Small intestine (tissue), 7 donors: ENCODE measurements at regions not wholly inside any gene's neighbourhood (a gene's known extent, or its start where the extent isn't known, plus 50 kb on each side); places are given as distances from the start of the nearest gene placed in this dataset.
"Not testable (repeated sequence)": the region's sequence is repeated elsewhere in the genome, so short reads cannot be mapped to it uniquely, and the experiment has no call there.

Experiments
- DNase-seq, 2 donors: peaks; one replicate each; pipeline versions ENCODE4 v3.0.0 to v3.0.0-alpha.2; 2013
- FAIRE-seq: peaks from 2 replicates; lab custom pipeline; 2012; peaks lifted over from hg19 to GRCh38; lab: Jason Lieb, UNC
- H3K27ac ChIP-seq, 3 donors: one replicate each; pipeline ENCODE4 v1.5.1; 2013; ENCODE audit warnings: low read length in 2 of 3, mild to moderate bottlenecking in 2 of 3, control low read depth in 1 of 3, inconsistent platforms in 1 of 3, low read depth in 1 of 3, moderate library complexity in 1 of 3
- H3K27me3 ChIP-seq, 3 donors: one replicate each; pipeline ENCODE4 v1.6.1; 2013; ENCODE audit warnings: low read length in 3 of 3, inconsistent platforms in 1 of 3; ENCODE audit not compliant: control insufficient read depth in 3 of 3, insufficient read depth in 3 of 3
- H3K36me3 ChIP-seq, 3 donors: one replicate each; pipeline ENCODE4 v1.6.1; 2013; ENCODE audit warnings: low read length in 3 of 3, inconsistent platforms in 1 of 3, low read depth in 1 of 3, mild to moderate bottlenecking in 1 of 3, moderate library complexity in 1 of 3; ENCODE audit not compliant: control insufficient read depth in 3 of 3, insufficient read depth in 2 of 3
- H3K4me1 ChIP-seq, 3 donors: one replicate each; pipeline ENCODE4 v1.6.1; 2013; ENCODE audit warnings: low read length in 2 of 3, inconsistent platforms in 1 of 3, low read depth in 1 of 3, mild to moderate bottlenecking in 1 of 3, moderate library complexity in 1 of 3; ENCODE audit not compliant: control insufficient read depth in 3 of 3, insufficient read depth in 2 of 3
- H3K4me3 ChIP-seq, 3 donors: one replicate each; pipeline ENCODE4 v1.5.1; 2013; ENCODE audit warnings: low read length in 3 of 3, control low read depth in 1 of 3, inconsistent platforms in 1 of 3, low read depth in 1 of 3, mild to moderate bottlenecking in 1 of 3, moderate library complexity in 1 of 3
- H3K9me3 ChIP-seq, 2 donors: one replicate each; pipeline ENCODE4 v1.6.1; 2013; ENCODE audit warnings: low read depth in 1 of 2, low read length in 1 of 2; ENCODE audit not compliant: control insufficient read depth in 2 of 2, insufficient read depth in 1 of 2
- WGBS, 3 donors: extraction: QIAGEN DNeasy Blood & Tissue Kit; methylation state at CpG; one replicate each; pipeline ENCODE4 v1.1.7; 2013; 5-methylcytosine and 5-hydroxymethylcytosine counted together
- donor health status: healthy with polysubstance abuse.
- donor health status: control.
- donor health status: control.
- donor health status: Bipolar disorder and iron deficiency.
- donor health status: healthy.

DNA sequence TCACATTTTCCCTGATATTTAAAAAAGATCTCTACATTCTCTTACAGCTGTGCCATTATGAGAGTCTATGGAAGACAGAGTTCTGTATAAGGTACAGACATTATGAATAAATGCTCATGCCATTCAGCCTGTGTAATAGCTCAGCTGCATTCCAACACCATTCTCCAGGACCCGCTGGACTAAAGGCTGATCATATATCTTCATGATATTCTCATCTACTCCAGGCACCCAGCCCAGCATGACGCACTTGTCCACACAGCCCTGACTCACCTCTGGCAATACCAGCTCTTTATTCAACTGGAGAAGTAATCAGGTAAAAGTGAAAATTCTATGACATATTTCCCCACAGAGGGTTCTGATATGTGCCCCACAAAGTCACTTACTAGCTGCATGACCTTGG lies 437.5 kb upstream of the FGF16 start:
- Histone ChIP-seq H3K4me3 (no peak overlapping the region), H3K27ac (no peak overlapping the region), H3K9me3 (no peaks in the 10 kb centered on the region), H3K36me3 (no peaks in the 10 kb centered on the region), H3K27me3 (no peaks in the 10 kb centered on the region), H3K4me1 (no peaks in the 10 kb centered on the region)
- DNase-seq (no peak), FAIRE-seq (no peak)
- 54 to 76% (median 54%) methylated on average over 2 of the region's 2 CpGs for WGBS, 3 donors

DNA sequence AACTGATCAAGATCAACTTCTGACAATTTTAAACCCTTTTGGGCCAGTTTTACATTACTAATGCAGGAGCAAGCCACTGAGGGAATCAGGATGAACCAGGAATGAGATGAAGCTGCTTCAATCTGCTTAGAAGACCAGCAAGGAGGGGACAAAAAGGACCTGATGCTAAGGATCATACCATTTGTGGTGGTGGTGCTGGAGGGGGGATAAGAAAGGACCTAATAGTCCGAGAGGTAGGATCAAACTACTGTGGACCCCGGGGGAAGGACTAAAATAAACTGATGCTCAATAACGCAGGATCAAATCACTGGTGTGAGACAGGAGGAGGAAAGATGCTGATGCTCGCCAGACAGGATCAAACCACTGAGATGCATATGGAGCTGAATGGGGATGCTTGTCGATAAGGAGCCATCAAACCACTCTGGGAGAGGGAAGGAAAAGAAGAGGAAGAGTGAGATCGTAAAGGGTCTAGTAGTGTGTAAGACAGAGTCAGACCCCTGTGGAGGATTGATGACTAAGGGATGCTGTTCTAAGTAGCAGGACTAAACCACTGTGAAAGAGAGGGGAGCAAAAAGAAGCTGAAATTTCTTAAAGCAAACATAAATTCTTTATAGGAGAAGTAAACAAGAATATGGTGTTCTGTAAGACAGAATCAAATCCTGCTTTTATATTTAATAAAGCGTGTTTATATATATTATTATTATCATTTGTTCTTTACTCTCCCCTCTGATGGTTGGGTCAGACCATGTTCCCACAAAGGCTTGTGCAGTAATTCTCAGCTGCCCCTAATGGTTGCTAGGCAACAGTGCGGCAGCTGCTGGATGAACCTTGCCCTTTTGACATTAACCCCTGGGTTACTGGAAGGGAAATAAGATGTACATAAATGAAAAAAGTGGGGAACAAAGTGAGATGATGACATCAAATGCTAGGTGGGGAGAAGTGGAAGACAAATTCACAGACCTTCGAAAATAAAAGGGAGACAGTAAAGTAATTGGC lies 432.5 kb upstream of the FGF16 start:
- Histone ChIP-seq H3K9me3 (peaks cover 0 to 3% of the 10 kb centered on the region in 2 donors), H3K36me3 (no peaks in the 10 kb centered on the region), H3K27me3 (no peaks in the 10 kb centered on the region), H3K27ac (no peak overlapping the region), H3K4me3 (no peak overlapping the region), H3K4me1 (no peaks in the 10 kb centered on the region)
- peak; percentile 32 to 39 for DNase-seq
- no peak for FAIRE-seq
- whole genome bisulfite sequencing, 3 donors: 13 to 30% (median 15%) methylated on average over 9 of the region's 9 CpGs

DNA sequence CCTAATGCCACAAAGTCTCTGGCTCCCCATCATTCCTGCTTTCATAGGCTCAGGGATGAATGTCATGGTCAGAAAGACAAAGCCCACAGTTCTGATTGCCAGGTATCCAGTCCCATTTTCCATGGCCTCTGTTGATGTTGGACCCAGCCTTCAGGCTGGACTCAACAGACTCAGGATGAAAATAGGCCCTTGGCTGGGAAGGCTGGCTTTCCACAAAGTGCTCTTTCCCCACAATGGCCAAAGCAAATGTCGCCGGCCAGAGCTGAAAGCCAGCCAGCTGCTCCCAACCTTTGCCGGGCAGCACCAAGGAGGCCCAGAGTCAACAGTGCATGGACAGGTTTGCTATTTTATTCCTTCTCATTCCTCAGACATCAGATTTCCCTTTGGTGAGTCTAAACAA lies 430.1 kb upstream of the FGF16 start:
- H3K4me1 ChIP-seq: no peaks in the 10 kb centered on the region
- H3K4me3 ChIP-seq: no peak overlapping the region
- WGBS, 3 donors: 61 to 67% (median 63%) methylated on average over 3 of the region's 3 CpGs
- H3K27ac ChIP-seq: no peak overlapping the region
- no peaks in the 10 kb centered on the region for H3K27me3 ChIP-seq
- H3K9me3 ChIP-seq: peaks cover 0 to 3% of the 10 kb centered on the region in 2 donors
- FAIRE-seq: no peak
- no peak for DNase-seq
- H3K36me3 ChIP-seq: no peaks in the 10 kb centered on the region

DNA sequence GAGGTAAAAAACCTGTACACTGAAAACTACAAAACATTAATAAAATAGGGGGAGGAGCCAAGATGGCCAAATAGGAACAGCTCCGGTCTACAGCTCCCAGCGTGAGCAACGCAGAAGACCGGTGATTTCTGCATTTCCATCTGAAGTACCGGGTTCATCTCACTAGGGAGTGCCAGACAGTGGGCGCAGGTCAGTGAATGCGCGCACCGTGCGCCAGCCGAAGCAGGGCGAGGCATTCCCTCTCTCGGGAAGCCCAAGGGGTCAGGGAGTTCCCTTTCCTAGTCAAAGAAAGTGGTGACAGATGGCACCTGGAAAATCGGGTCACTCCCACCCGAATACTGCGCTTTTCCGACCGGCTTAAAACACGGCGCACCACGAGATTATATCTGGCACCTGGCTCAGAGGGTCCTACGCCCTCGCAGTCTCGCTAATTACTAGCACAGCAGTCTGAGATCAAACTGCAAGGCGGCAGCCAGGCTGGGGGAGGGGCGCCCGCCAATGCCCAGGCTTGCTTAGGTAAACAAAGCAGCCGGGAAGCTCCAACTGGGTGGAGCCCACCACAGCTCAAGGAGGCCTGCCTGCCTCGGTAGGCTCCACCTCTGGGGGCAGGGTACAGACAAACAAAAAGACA lies 400.9 kb upstream of the FGF16 start:
- WGBS, 3 donors: 2 to 32% (median 9%) methylated on average over 25 to 29 of the region's 29 CpGs
- not testable (repeated sequence) for H3K4me3 ChIP-seq, FAIRE-seq, H3K27me3 ChIP-seq, H3K36me3 ChIP-seq, H3K27ac ChIP-seq, H3K9me3 ChIP-seq, H3K4me1 ChIP-seq
- peak; percentile 18 to 20 for DNase-seq

DNA sequence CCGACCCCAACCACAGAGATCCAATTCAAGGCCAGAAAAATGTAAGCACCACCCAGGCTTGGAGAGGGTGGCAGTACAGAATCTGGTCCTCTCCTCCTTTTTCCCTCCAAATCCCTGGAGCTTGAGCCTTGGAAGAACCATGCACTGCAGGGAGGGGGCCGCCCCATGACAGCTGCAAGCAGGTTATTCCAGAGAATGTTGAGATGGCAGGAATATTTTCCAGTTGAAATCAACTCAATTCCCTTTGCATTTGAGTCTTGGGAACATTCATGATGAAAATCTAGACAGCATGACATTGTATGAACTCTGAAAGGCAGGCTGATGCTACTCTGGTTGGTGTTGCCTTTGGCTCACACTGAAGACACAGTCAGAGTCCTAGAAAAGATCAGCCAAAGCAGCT lies 386.6 kb upstream of the FGF16 start:
- Histone ChIP-seq H3K27ac (no peak overlapping the region), H3K27me3 (no peaks in the 10 kb centered on the region), H3K36me3 (no peaks in the 10 kb centered on the region), H3K9me3 (no peaks in the 10 kb centered on the region), H3K4me3 (no peak overlapping the region), H3K4me1 (no peaks in the 10 kb centered on the region)
- 56 to 80% (median 75%) methylated on average over 2 of the region's 2 CpGs for WGBS, 3 donors
- DNase-seq: no peak
- FAIRE-seq: no peak

DNA sequence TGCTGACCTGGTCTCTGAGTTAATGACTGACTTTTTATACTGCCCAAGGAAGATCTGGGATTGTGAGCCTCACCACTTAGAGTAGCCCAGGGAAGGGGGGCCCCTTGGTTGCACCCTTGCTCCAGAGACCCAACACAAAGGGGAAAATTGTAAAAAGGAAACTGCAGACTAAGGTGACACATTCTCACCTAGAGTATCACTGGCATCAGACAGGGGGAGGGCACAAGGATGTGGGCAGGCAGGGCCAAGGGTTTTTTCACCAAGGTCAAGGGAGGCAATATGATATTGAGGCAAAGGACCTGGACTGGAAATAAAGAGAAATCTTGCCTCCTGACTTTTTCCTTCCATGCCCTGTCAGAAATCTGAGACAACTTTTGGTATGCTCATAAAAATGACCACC lies 386.2 kb upstream of the FGF16 start:
- no peak for FAIRE-seq

DNA sequence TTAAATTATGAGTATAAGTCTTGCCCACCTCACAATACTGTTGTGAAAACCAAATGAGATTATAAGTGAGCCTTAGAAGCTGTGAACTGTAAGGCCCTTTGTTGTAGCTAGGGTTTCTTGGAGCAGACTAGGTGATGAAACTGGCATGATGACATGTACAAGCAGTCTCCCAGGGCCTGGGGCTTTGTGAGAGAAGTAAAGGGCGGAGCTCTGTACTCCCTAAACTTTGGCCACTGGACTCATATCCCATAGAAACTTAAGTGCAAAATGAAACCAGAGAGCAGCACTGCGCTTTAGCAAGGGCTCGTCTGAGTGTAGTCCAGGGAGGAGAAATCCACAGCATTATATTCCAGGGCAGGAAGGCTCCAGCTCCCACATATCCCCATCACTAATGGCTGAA lies 385.6 kb upstream of the FGF16 start:
- no peak for DNase-seq
- Histone ChIP-seq H3K36me3 (no peaks in the 10 kb centered on the region), H3K4me3 (no peak overlapping the region), H3K27ac (no peak overlapping the region), H3K27me3 (no peaks in the 10 kb centered on the region), H3K9me3 (no peaks in the 10 kb centered on the region), H3K4me1 (no peaks in the 10 kb centered on the region)
- WGBS, 3 donors: 55 to 71% (median 57%) methylated on average over 3 of the region's 3 CpGs
- no peak for FAIRE-seq

More for the DNA sequence above, 386.2 kb upstream of the FGF16 start:
- Histone ChIP-seq H3K27me3 (no peaks in the 10 kb centered on the region), H3K27ac (no peak overlapping the region), H3K4me3 (no peak overlapping the region), H3K36me3 (no peaks in the 10 kb centered on the region), H3K9me3 (no peaks in the 10 kb centered on the region), H3K4me1 (no peaks in the 10 kb centered on the region)
- no peak for DNase-seq

DNA sequence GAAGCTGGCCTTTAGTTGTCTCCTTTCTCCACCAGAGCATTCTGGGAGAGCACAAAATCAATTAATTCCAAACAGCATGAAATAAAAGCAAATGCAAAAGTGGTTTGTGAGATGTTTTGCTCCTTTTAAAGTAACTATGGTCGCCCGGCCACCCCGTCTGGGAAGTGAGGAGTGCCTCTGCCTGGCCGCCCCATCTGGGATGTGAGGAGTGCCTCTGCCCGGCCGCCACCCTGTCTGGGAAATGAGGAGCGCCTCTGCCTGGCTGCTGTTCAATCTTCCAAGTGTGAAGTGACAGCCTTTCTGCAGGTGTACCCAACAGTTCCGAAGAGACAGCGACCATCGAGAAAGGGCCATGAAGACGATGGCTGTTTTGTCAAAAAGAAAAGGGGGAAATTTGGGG lies 381.3 kb upstream of the FGF16 start:
- 76 to 87% (median 83%) methylated on average over 11 of the region's 11 CpGs for WGBS, 3 donors

More for the DNA sequence above, 381.3 kb upstream of the FGF16 start:
- Histone ChIP-seq H3K9me3 (no peaks in the 10 kb centered on the region), H3K27me3 (no peaks in the 10 kb centered on the region), H3K4me3 (no peak overlapping the region), H3K4me1 (no peaks in the 10 kb centered on the region), H3K27ac (no peak overlapping the region), H3K36me3 (no peaks in the 10 kb centered on the region)
- FAIRE-seq: no peak
- DNase-seq: no peak
